GM19328 (cell line): ENCODE measurements at regions not wholly inside any gene's neighbourhood (a gene's known extent, or its start where the extent isn't known, plus 50 kb on each side); places are given as distances from the start of the nearest gene placed in this dataset.
A peak's percentile ranks its signal among the peaks of the same experiment; 100 is the strongest.

Experiments used
- ATAC-seq: cut with Tn5 transposase; IDR thresholded peaks from one replicate; pipeline ENCODE4 v1.9.1; 2021; ENCODE audit warnings: mild to moderate bottlenecking, moderate library complexity; ENCODE audit not compliant: unreplicated experiment

- no peak for ATAC-seq
Measured at GRCh38 chr3:107904536-107905066, 186.2 kb downstream of the CD47 start.

GRCh38 chr3:107899990-107900651 is 190.7 kb downstream of the CD47 start:
- ATAC-seq, result no peak

- ATAC-seq, result no peak
Measured at GRCh38 chr3:107897471-107898061, 193.3 kb downstream of the CD47 start.

GRCh38 chr3:107894998-107895397 is 195.8 kb downstream of the CD47 start:
- no peak for ATAC-seq

GRCh38 chr3:107892955-107893624 is 197.7 kb downstream of the CD47 start:
- ATAC-seq, result no peak

GRCh38 chr3:107884719-107885460 is 205.9 kb downstream of the CD47 start:
- ATAC-seq, result no peak

GRCh38 chr3:107884028-107884427 is 206.8 kb downstream of the CD47 start:
- ATAC-seq, result no peak

GRCh38 chr3:107882881-107883280 is 207.9 kb downstream of the CD47 start:
- no peak for ATAC-seq

GRCh38 chr3:107882261-107882660 is 208.6 kb downstream of the CD47 start:
- ATAC-seq, result no peak

GRCh38 chr3:107881509-107881908 is 209.3 kb downstream of the CD47 start:
- no peak for ATAC-seq

- no peak for ATAC-seq
Measured at GRCh38 chr3:107880702-107881101, 210.1 kb downstream of the CD47 start.

GRCh38 chr3:107877936-107878335 is 212.9 kb downstream of the CD47 start:
- no peak for ATAC-seq

- ATAC-seq, result no peak
Measured at GRCh38 chr3:107870943-107871638, 219.7 kb downstream of the CD47 start.

GRCh38 chr3:107870096-107870495 is 220.7 kb downstream of the CD47 start:
- no peak for ATAC-seq

GRCh38 chr3:107868449-107868848 is 222.4 kb downstream of the CD47 start:
- ATAC-seq, result no peak

GRCh38 chr3:107861904-107862303 is 228.9 kb downstream of the CD47 start:
- peak; percentile 87 for ATAC-seq

GRCh38 chr3:107861422-107861821 is 229.4 kb downstream of the CD47 start:
- no peak for ATAC-seq
